Medulla oblongata (tissue), 1 donor: ENCODE measurements at regions not wholly inside any gene's neighbourhood (a gene's known extent, or its start where the extent isn't known, plus 50 kb on each side); places are given as distances from the start of the nearest gene placed in this dataset.

ENCODE experiments used
- DNase-seq: peaks from one replicate; pipeline ENCODE4 v3.0.0-alpha.2; 2015; ENCODE audit errors: extremely low spot score

- DNase-seq: no peak
These were observed 224.0 kb upstream of the LNX1 start for GRCh38 chr4:53815281-53815680.

GRCh38 chr4:53813998-53814397 is 222.7 kb upstream of the LNX1 start:
- DNase-seq: no peak

GRCh38 chr4:53810643-53811042 is 219.4 kb upstream of the LNX1 start:
- no peak for DNase-seq

DNA sequence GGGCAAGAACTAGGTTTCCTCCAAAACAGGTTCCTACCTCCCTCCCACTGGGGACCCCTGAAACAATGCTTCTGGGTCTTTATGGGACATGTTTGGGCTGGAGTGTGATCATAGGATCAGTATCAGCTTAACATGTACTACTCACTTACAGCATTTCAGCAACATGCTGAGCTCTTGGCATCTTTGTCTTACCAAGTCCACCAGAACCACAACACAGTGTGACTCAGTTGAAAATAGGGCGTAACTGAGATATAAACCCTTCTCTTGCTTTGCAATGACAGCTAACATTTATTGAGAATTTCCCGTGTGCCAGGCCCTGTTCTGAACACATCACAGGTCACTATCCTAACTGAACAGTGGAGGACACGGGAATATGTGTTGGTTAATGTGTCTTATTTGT is 218.5 kb upstream of the LNX1 start:
- DNase-seq: no peak

DNA sequence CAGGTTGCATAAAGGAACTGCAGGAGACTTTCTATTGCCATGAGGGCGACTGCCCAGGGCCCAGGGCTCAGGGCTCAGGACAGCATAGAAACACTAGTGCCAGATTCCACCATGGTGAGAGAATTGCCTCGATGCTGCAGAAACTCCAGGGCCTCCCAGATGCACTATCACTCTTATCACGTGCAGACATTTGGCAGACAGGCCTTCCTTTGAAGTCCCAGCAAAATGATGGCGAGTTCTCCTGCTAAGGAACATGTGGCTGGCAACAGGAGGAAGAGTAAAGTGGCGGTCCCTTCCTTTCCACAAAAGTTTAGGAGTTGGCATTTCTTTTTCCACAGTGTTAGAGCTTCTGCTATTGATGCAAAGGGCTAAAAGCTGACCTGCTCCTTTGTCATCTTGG is 214.0 kb upstream of the LNX1 start:
- no peak for DNase-seq

DNA sequence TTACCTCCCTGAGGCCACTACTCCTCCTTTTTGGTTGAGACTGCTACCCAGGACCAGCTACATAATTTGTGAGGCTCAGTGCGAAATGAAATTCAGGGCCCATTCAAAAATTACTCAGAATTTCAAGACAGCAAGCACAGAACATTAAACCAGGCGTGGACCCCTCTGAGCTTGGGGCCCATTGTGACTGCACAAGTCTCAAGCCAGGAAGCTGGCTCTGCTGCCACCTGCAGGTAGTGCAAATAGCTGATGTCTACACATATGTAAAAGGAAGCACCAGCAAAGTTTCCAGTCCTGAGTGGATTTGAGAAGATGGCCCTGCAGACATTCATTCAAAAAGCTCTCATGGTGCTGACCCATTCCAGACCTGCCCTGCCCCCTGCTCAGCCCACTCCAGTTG is 213.4 kb upstream of the LNX1 start:
- DNase-seq: peak; percentile 8

GRCh38 chr4:53802500-53802899 is 211.2 kb upstream of the LNX1 start:
- DNase-seq: no peak

- DNase-seq: no peak
These were observed 210.1 kb upstream of the LNX1 start for GRCh38 chr4:53801373-53801772.

GRCh38 chr4:53800741-53801140 is 209.5 kb upstream of the LNX1 start:
- no peak for DNase-seq

- no peak for DNase-seq
These were observed 201.8 kb upstream of the LNX1 start for GRCh38 chr4:53793096-53793495.

DNA sequence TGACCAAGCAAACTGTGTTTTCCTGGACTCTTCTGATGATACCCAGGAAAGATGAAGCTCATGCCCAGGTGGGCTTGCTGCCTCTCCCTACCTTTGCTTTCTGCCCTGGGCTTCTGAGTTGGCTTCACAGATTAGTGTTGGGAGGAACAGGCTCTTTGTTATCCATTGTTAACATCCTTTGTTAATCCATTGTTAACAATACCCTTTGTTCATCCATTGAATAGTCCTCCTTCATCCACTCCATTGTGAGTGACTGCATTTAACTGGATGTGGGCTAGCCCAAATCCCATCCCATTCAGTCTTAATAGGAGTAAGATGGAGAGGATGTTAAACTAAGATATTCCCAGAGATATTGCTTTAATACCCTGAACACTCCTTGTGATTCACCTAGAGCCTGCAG is 199.0 kb upstream of the LNX1 start:
- DNase-seq: peak; percentile 57

DNA sequence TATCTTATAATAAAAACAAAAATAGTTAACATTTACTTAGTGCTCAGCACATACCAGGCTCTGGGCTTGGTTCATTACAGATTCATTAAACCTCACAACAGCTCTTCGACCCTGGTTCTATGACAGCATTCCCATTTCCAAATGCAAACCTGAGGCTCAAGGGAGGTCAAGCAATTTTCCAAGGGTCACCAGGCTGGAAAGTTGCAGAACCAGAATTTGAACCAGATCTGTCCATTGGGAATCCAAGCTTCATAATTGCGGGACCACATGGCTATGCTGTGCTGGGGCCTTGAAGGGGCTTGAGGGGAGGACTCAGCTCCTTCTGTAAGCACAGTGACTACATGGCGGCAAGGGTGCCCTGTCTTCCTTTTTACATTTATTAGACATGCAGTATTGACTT is 197.3 kb upstream of the LNX1 start:
- DNase-seq: no peak

DNA sequence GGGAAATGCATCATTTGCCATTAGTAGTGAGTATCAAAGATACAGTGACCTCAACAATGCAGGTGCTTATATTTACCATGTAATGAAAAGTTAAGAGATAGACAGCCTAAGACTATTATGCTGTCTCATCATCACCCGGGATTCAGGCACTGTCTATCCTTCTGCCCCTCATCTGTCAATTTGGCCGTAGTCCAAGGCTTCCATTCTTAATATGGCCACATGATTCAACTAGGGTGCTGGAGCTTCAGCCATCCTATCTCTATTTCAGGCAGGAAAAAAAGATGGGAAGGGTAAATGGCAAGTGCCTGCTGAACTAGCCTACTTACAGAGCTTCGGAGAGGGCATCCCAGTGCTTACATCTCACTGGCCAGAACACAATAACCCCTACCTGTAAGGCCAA is 196.7 kb upstream of the LNX1 start:
- DNase-seq: no peak

DNA sequence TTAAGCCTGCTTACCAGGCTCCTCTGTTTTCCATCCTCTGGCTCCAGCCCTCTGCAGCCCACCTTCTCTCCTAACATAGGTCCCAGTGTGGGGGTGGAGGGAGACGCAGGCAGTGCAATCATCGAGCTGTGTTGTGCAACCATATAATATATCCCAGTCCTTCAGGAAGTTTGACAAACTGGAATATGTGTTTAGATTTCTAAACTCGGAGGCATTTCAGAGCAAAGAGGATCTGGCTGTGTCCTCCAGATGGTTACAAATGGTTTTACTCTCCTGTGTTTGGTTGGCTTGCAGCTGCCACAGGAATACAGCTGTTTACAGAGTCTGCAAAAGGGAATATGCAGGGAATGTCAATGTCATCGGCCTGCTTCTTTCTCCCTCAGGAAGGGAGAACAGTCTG is 195.3 kb upstream of the LNX1 start:
- no peak for DNase-seq

DNA sequence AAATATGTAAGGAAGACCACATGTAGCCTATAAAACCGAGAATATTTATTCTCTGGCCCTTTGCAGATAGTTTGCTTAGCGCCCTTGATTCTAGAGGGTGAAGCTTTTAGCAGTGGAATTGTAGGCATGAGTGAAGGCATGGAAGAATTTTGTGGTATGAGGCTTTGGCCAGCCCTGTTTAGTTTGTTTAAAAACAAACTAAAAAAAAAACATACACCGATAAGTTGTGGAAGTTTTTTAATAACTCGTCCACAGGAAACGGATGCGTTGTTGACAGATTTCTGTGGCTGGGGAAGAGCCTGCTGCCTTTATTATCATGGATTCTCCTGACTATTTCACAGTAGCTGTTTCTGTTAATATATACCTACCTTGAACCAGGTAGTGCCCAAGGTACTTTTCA is 194.7 kb upstream of the LNX1 start:
- no peak for DNase-seq

DNA sequence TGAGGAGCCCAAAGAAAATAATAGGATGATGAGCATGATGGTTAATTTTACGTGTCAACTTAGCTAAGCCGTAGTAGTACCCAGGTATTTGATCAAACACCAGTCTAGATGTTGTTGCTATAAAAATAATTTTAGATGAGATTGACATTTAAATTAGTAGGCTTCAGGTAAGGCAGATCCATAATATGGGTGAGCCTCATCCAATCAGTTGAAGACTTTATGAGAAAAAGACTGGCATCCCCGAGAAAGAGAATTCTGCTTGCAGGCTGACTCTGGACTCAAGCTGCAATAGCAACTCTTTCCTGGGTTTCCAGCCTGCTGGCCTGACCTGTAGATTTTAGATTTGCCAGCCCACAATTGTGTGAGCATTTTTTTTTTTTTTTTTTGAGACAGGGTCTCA is 192.8 kb upstream of the LNX1 start:
- DNase-seq: no peak

DNA sequence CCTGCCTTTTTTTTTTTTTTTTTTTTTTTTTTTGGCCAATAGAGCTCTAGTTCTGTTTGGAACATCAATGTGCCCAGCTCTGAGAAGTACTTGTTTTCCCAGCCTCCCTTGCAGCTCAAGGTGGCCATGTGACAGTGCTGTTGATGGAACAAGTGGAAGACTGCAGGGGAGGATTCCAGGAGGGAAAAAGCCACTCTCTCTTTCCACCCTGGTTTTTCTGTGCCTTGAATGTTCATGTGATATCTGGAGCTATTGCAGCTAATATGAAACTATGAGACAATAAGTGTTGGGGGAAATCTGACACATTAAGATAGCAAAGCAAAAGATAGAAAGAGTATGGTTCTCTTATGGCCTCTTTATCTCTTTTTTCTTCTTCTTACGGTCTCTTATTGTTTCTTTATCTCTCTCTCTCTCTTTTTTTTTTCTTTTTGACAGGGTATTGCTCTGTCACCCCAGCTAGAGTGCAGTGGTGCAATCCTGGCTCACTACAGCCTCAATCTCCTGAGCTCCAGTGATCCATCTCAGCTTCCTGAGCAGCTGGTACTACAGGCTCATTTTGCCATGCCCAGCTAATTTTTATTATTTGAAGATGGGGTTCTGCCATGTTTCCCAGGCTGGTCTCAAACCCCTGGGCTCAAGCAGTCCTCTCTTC is 192.0 kb upstream of the LNX1 start:
- no peak for DNase-seq

GRCh38 chr4:53782458-53782845 is 191.2 kb upstream of the LNX1 start:
- DNase-seq: no peak

- no peak for DNase-seq
These were observed 190.6 kb upstream of the LNX1 start for GRCh38 chr4:53781629-53782457.

- no peak for DNase-seq
These were observed 189.6 kb upstream of the LNX1 start for GRCh38 chr4:53780736-53781400.

- no peak for DNase-seq
These were observed 187.7 kb upstream of the LNX1 start for GRCh38 chr4:53779025-53779424.

- DNase-seq: no peak
These were observed 186.9 kb upstream of the LNX1 start for GRCh38 chr4:53778155-53778554.
